ENCODE measurements at regions not wholly inside any gene's neighbourhood (a gene's known extent, or its start where the extent isn't known, plus 50 kb on each side); places are given as distances from the start of the nearest gene placed in this dataset.

DNA sequence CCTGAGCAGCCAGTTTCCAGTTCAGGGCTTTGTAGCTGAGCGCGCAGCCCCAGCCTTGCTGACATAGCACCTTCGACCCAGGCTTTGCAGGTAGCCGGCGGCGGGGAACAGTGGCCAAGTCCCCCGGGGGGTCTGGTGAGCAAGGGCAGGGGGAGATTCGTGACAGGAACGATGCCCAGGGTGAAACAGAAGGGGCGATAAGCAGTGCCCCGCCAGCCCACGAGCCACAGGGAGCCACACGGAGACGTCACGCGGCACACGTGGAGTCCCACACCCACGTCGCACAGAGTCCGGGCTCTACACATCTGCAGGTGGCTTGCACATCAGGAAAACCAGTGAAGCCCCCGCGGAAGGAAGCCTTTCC is 127.2 kb downstream of the SOX1 start:
- no peak overlapping the region for H3K4me3 ChIP-seq
- ATAC-seq (ENCODE audit: insufficient number of reproducible peaks, low FRiP score, low read depth) (no peak), DNase-seq (ENCODE audit: low spot score) (no peak)
- no peaks in the 10 kb centered on the region for H3K4me1 ChIP-seq (ENCODE audit: control insufficient read depth in 1 of 2, low read depth in 2 of 2)
- no peak overlapping the region for H3K27ac ChIP-seq
- H3K27me3 ChIP-seq (replicated peaks; ENCODE audit: insufficient read depth), result no peaks in the 10 kb centered on the region
- H3K9me3 ChIP-seq, result no peaks in the 10 kb centered on the region
- H3K36me3 ChIP-seq, result no peaks in the 10 kb centered on the region
- TF ChIP-seq, protein P1, sequence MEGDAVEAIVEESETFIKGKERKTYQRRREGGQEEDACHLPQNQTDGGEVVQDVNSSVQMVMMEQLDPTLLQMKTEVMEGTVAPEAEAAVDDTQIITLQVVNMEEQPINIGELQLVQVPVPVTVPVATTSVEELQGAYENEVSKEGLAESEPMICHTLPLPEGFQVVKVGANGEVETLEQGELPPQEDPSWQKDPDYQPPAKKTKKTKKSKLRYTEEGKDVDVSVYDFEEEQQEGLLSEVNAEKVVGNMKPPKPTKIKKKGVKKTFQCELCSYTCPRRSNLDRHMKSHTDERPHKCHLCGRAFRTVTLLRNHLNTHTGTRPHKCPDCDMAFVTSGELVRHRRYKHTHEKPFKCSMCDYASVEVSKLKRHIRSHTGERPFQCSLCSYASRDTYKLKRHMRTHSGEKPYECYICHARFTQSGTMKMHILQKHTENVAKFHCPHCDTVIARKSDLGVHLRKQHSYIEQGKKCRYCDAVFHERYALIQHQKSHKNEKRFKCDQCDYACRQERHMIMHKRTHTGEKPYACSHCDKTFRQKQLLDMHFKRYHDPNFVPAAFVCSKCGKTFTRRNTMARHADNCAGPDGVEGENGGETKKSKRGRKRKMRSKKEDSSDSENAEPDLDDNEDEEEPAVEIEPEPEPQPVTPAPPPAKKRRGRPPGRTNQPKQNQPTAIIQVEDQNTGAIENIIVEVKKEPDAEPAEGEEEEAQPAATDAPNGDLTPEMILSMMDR (IDR thresholded peaks at IDR 0.05), result no peak

DNA sequence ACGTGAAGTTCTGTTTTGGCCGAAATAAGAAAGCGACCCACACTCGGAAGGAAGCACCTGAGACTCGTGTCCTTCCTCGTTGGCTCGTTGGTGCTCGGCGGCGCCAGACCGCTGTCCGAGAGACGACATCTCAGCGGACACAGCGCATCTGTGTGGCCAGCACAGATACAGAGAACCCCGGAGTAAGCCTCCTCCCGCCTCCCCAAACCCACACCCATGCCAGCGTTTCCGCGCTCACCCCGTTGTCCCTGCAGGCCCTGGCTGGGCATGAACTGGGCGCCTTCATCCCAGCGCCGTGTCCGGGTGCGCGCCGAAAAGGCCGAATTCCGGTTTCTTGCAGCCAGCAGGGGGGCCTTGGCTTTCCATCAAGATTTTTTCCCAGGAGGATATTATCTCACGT is 127.6 kb downstream of the SOX1 start:
- no peaks in the 10 kb centered on the region for H3K27me3 ChIP-seq (replicated peaks; ENCODE audit: insufficient read depth)
- no peak overlapping the region for H3K27ac ChIP-seq
- TF ChIP-seq, protein P1 (IDR thresholded peaks at IDR 0.05), result no peak
- H3K9me3 ChIP-seq, result no peaks in the 10 kb centered on the region
- ATAC-seq (ENCODE audit: insufficient number of reproducible peaks, low FRiP score, low read depth) (no peak), DNase-seq (ENCODE audit: low spot score) (no peak)
- no peak overlapping the region for H3K4me3 ChIP-seq
- H3K36me3 ChIP-seq, result no peaks in the 10 kb centered on the region
- H3K4me1 ChIP-seq (ENCODE audit: control insufficient read depth in 1 of 2, low read depth in 2 of 2), result no peaks in the 10 kb centered on the region

DNA sequence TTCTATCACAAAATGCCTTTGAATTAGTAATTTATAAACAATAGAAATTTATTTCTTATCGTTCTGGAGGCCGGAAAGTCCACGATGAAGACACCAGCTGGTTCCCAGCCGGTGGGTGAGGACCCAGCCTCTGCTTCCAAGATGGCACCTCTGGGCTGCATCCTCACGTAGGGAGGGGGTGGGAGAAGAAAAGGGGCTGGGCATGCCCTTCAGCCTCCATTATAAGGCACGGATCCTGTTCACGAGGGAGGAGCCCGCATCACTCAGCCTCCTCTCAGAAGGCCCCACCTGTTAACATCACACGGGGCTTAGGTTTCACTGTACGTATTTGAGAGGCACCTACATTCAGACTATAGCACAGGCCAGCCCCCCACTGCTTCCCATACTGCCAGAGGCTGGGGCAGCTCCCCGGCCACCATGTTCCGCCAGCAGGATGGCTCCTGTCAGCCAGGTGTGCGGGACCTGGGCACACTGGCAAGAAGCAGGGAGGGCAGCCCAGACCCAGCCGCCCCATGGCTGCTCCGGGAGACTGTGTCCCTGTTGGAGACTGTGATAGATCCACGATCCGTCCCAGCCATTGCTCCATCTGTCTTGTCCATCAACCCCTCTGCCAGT is 131.6 kb downstream of the SOX1 start:
- H3K4me1 ChIP-seq (ENCODE audit: control insufficient read depth in 1 of 2, low read depth in 2 of 2), result no peaks in the 10 kb centered on the region
- H3K27ac ChIP-seq, result no peak overlapping the region
- no peak overlapping the region for H3K4me3 ChIP-seq
- ATAC-seq (ENCODE audit: insufficient number of reproducible peaks, low FRiP score, low read depth) (no peak), DNase-seq (ENCODE audit: low spot score) (no peak)
- TF ChIP-seq, protein P1 (IDR thresholded peaks at IDR 0.05), result no peak
- H3K36me3 ChIP-seq, result no peaks in the 10 kb centered on the region
- H3K27me3 ChIP-seq (replicated peaks; ENCODE audit: insufficient read depth), result no peaks in the 10 kb centered on the region
- no peaks in the 10 kb centered on the region for H3K9me3 ChIP-seq

DNA sequence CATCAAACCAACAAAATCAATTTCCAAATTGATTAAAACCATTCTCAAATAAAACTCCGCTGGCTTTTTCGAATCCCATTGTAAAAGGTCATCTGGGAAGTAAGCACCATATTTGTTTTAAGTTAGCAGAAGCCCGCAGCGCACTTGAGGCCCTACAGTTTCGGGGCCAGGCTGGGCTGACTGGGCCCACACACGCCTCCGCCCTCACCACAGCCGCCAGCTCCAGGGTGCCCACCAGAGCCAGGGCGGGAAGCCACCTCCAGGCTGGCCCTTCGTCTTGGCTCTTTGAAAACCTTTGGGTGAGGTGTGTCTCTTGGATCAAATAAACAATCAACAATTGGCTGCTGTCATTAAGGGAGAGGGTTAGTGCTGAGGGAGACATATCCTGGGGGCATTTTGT is 133.3 kb downstream of the SOX1 start:
- ATAC-seq (ENCODE audit: insufficient number of reproducible peaks, low FRiP score, low read depth), result no peak
- H3K36me3 ChIP-seq, result no peaks in the 10 kb centered on the region
- H3K9me3 ChIP-seq, result no peaks in the 10 kb centered on the region
- TF ChIP-seq, protein P1 (IDR thresholded peaks at IDR 0.05), result no peak
- no peaks in the 10 kb centered on the region for H3K27me3 ChIP-seq (replicated peaks; ENCODE audit: insufficient read depth)
- DNase-seq (ENCODE audit: low spot score), result no peak
- no peak overlapping the region for H3K4me3 ChIP-seq
- H3K4me1 ChIP-seq (ENCODE audit: control insufficient read depth in 1 of 2, low read depth in 2 of 2), result no peaks in the 10 kb centered on the region
- no peak overlapping the region for H3K27ac ChIP-seq

DNA sequence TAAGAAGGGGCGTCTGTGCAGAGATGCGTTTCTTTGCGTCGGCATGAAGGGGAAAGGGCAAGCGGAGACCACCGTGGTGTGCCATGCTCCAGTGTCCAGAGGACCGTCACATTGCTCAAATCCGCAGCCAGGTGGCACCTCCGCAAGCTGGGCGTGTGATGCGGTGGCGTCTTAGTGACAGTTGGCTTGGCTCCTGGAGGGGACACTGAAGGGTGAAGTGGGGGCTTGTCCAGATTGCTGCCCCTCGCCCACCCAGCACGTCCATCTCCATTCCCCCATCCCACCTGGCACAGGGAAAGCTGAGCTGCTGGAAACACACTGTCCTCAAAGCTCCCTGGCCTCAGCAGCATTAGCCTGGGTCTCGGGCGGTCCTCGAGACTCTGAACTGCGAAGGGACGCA is 135.3 kb downstream of the SOX1 start:
- H3K27ac ChIP-seq, result no peak overlapping the region
- no peaks in the 10 kb centered on the region for H3K36me3 ChIP-seq
- no peaks in the 10 kb centered on the region for H3K27me3 ChIP-seq (replicated peaks; ENCODE audit: insufficient read depth)
- no peak overlapping the region for H3K4me3 ChIP-seq
- no peaks in the 10 kb centered on the region for H3K9me3 ChIP-seq
- no peak for DNase-seq (ENCODE audit: low spot score)
- ATAC-seq (ENCODE audit: insufficient number of reproducible peaks, low FRiP score, low read depth), result no peak
- H3K4me1 ChIP-seq (ENCODE audit: control insufficient read depth in 1 of 2, low read depth in 2 of 2), result no peaks in the 10 kb centered on the region
- TF ChIP-seq, protein P1 (IDR thresholded peaks at IDR 0.05), result no peak

Measured in thoracic aorta (tissue), 2 donors.